OCI-LY7 (cell line): ENCODE measurements at regions not wholly inside any gene's neighbourhood (a gene's known extent, or its start where the extent isn't known, plus 50 kb on each side); places are given as distances from the start of the nearest gene placed in this dataset.

Experiments
- EZH2phosphoT487 ChIP-seq: fragments of 200-600 bp; sonication (generic); IDR thresholded peaks from 2 replicates; pipeline ENCODE4 v1.6.1; 2018; ENCODE audit warnings: low read depth, borderline replicate concordance, mild to moderate bottlenecking, mixed run types, antibody characterized with exemption, low read length, moderate library complexity, mixed read lengths
- TF ChIP-seq, protein P1 (sequence below): fragments of 200-600 bp; sonication (generic); conservative IDR thresholded peaks from 2 replicates; pipeline ENCODE4 v1.5.1; 2014; ENCODE audit warnings: mild to moderate bottlenecking, antibody characterized with exemption, low read length, moderate library complexity, mixed read lengths

DNA sequence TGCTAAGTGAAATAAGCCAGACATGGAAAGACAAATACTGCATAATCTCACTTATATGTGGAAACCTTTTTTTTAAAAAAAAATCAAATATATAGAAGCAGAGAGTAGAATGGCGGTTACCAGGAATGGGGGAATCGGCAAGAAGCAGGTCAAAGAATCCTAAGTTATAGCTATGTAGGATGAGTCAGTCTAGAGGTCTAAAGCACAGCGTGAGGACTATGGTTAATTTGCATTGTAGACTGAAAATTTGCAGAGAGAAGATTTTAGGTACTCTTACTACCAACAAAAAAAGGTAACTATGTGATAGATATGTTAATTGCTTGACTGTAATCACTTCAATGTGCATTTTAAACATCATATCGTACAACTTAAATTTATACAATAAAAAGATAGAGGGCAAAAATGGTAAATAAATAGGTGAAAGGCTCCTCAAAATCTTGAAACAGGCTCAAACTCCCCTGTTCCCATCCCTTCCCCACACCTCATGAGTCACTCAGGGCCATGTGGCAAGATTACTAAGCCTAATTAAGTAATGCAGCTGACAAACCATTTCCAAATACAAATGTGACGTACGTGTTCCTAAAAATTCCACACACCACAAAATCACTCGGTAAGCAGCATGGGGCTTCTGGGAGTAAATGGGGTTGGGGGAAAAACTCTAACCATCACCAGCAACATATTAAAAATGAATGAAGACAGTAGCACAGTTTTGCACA, 159.0 kb downstream of the USP12 start:
- TF ChIP-seq, protein P1, sequence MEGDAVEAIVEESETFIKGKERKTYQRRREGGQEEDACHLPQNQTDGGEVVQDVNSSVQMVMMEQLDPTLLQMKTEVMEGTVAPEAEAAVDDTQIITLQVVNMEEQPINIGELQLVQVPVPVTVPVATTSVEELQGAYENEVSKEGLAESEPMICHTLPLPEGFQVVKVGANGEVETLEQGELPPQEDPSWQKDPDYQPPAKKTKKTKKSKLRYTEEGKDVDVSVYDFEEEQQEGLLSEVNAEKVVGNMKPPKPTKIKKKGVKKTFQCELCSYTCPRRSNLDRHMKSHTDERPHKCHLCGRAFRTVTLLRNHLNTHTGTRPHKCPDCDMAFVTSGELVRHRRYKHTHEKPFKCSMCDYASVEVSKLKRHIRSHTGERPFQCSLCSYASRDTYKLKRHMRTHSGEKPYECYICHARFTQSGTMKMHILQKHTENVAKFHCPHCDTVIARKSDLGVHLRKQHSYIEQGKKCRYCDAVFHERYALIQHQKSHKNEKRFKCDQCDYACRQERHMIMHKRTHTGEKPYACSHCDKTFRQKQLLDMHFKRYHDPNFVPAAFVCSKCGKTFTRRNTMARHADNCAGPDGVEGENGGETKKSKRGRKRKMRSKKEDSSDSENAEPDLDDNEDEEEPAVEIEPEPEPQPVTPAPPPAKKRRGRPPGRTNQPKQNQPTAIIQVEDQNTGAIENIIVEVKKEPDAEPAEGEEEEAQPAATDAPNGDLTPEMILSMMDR: no peak
- no peak for TF ChIP-seq EZH2phosphoT487
